ENCODE measurements at regions not wholly inside any gene's neighbourhood (a gene's known extent, or its start where the extent isn't known, plus 50 kb on each side); places are given as distances from the start of the nearest gene placed in this dataset.

DNA sequence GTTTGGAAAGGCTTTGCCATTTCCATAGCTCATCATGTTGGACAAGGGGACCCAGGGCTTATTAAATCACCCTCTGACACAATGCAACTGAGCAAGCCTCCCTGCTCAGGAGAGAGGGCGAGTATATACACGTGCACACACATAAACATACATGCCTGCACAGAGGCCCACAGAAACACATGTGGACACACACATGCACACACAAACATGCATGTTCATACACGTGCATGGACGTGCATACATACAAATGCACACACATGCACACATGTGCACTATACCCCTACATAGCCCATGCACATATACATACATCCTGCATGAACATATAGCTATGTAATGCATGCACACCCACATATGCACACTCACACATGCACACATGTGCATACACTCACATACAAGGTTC is 99.5 kb upstream of the ALDH1B1 start:
- TF ChIP-seq, protein P1, sequence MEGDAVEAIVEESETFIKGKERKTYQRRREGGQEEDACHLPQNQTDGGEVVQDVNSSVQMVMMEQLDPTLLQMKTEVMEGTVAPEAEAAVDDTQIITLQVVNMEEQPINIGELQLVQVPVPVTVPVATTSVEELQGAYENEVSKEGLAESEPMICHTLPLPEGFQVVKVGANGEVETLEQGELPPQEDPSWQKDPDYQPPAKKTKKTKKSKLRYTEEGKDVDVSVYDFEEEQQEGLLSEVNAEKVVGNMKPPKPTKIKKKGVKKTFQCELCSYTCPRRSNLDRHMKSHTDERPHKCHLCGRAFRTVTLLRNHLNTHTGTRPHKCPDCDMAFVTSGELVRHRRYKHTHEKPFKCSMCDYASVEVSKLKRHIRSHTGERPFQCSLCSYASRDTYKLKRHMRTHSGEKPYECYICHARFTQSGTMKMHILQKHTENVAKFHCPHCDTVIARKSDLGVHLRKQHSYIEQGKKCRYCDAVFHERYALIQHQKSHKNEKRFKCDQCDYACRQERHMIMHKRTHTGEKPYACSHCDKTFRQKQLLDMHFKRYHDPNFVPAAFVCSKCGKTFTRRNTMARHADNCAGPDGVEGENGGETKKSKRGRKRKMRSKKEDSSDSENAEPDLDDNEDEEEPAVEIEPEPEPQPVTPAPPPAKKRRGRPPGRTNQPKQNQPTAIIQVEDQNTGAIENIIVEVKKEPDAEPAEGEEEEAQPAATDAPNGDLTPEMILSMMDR (conservative IDR thresholded peaks at IDR 0.05; ENCODE audit: low read depth in 2 of 2): no peak
- TF ChIP-seq CREB1 (CRISPR knock-in tag; IDR thresholded peaks at IDR 0.05; ENCODE audit: low read depth): no peak

Measured in GM23338 (cell line).